Upper lobe of left lung (tissue), 6 donors: ENCODE measurements at regions not wholly inside any gene's neighbourhood (a gene's known extent, or its start where the extent isn't known, plus 50 kb on each side); places are given as distances from the start of the nearest gene placed in this dataset.

Experiments used
- ATAC-seq, 2 donors: fragments of 200-7000 bp; cut with Tn5 transposase; one replicate each; pipeline ENCODE4 v1.9.1; 2022; ENCODE audit warnings: mild to moderate bottlenecking in 2 of 2, moderate library complexity in 2 of 2; ENCODE audit not compliant: low FRiP score in 2 of 2
- DNase-seq, 2 donors: peaks; one replicate each; pipeline ENCODE4 v3.0.0-alpha.2; 2019 to 2020
- H3K27ac ChIP-seq, 4 donors: fragments of 200-600 bp; sonication (generic); one replicate each; pipeline ENCODE4 v1.5.1; 2016 to 2019
- H3K27me3 ChIP-seq, 4 donors: fragments of 200-600 bp; sonication (generic); one replicate each; pipeline ENCODE4 v1.5.1; 2017 to 2019
- H3K36me3 ChIP-seq, 4 donors: fragments of 200-600 bp; sonication (generic); one replicate each; pipeline ENCODE4 v1.5.1; 2016 to 2019
- H3K4me1 ChIP-seq, 4 donors: fragments of 200-600 bp; sonication (generic); one replicate each; pipeline ENCODE4 v1.5.1; 2018 to 2019
- H3K4me3 ChIP-seq, 4 donors: fragments of 200-600 bp; sonication (generic); one replicate each; pipeline ENCODE4 v1.5.1; 2017 to 2019; ENCODE audit warnings: mild to moderate bottlenecking in 2 of 4, moderate library complexity in 1 of 4
- H3K9me3 ChIP-seq, 4 donors: fragments of 200-600 bp; sonication (generic); one replicate each; pipeline ENCODE4 v1.5.1; 2018 to 2019
- CTCF ChIP-seq, 6 experiments: fragments of 450-650 bp in 4 of 6; fragments of 200-600 bp in 2 of 6; sonication (generic) in 2 of 6; IDR thresholded peaks; one replicate each; pipeline ENCODE4 v1.5.1; 2016 to 2019; ENCODE audit warnings: antibody characterized with exemption in 6 of 6
- EP300 ChIP-seq, 4 donors: sonication (generic); formaldehyde crosslinking; IDR thresholded peaks; one replicate each; pipeline ENCODE4 v1.5.1; 2017; ENCODE audit warnings: antibody characterized with exemption in 4 of 4, control low read depth in 2 of 4
- POLR2A ChIP-seq, 4 donors: fragments of 450-650 bp; IDR thresholded peaks; one replicate each; pipeline ENCODE4 v1.5.1; 2016 to 2017; ENCODE audit warnings: antibody characterized with exemption in 4 of 4, mild to moderate bottlenecking in 2 of 4
- POLR2AphosphoS5 ChIP-seq, 2 donors: sonication (generic); formaldehyde crosslinking; IDR thresholded peaks; one replicate each; pipeline ENCODE4 v1.5.1; 2017; ENCODE audit warnings: antibody characterized with exemption in 2 of 2
- WGBS, 2 donors: methylation state at CpG; one replicate each; pipeline ENCODE4 v1.1.5; 2017 to 2018; 5-methylcytosine and 5-hydroxymethylcytosine counted together
- donor health status: DM: no; HTN: no; CAD: no; lungs with moderate emphysema.
- donor health status: DM: no; HTN: yes; CAD: no; lungs with severe emphysema.

GRCh38 chr13:73286177-73286576 is 227.4 kb downstream of the KLF5 start:
- TF ChIP-seq EP300 (IDR thresholded peaks at IDR 0.05) (no peak), POLR2A (IDR thresholded peaks at IDR 0.05) (no peak), CTCF (IDR thresholded peaks at IDR 0.05) (no peak), POLR2AphosphoS5 (IDR thresholded peaks at IDR 0.05) (no peak)
- no peaks in the 10 kb centered on the region for H3K9me3 ChIP-seq
- no peak overlapping the region for H3K4me3 ChIP-seq
- H3K4me1 ChIP-seq, result no peaks in the 10 kb centered on the region
- 88 to 89% methylated on average over 5 of the region's 5 CpGs for WGBS, 2 donors
- H3K27ac ChIP-seq, result no peak overlapping the region
- H3K27me3 ChIP-seq, result no peaks in the 10 kb centered on the region
- ATAC-seq (no peak), DNase-seq (no peak)
- no peaks in the 10 kb centered on the region for H3K36me3 ChIP-seq

GRCh38 chr13:73284081-73284874 is 225.5 kb downstream of the KLF5 start:
- H3K36me3 ChIP-seq, result no peaks in the 10 kb centered on the region
- no peak overlapping the region for H3K4me3 ChIP-seq
- WGBS, 2 donors, result 73 to 78% methylated on average over 6 of the region's 6 CpGs
- H3K9me3 ChIP-seq, result no peaks in the 10 kb centered on the region
- no peak for TF ChIP-seq CTCF (IDR thresholded peaks at IDR 0.05)
- ATAC-seq (no peak), DNase-seq (no peak)
- H3K4me1 ChIP-seq, result no peaks in the 10 kb centered on the region
- H3K27ac ChIP-seq, result no peak overlapping the region
- no peaks in the 10 kb centered on the region for H3K27me3 ChIP-seq

GRCh38 chr13:73283636-73284035 is 224.8 kb downstream of the KLF5 start:
- WGBS, 2 donors, result 84 to 90% methylated on average over 6 of the region's 6 CpGs

GRCh38 chr13:73281746-73282145 is 222.9 kb downstream of the KLF5 start:
- no peaks in the 10 kb centered on the region for H3K27me3 ChIP-seq
- no peak overlapping the region for H3K27ac ChIP-seq
- no peaks in the 10 kb centered on the region for H3K36me3 ChIP-seq
- WGBS, 2 donors, result 76 to 85% methylated on average over 2 of the region's 2 CpGs
- no peaks in the 10 kb centered on the region for H3K4me1 ChIP-seq
- H3K4me3 ChIP-seq, result no peak overlapping the region
- TF ChIP-seq CTCF (IDR thresholded peaks at IDR 0.05) (no peak), POLR2AphosphoS5 (IDR thresholded peaks at IDR 0.05) (no peak), EP300 (IDR thresholded peaks at IDR 0.05) (no peak), POLR2A (IDR thresholded peaks at IDR 0.05) (no peak)
- no peak for ATAC-seq
- DNase-seq, result no peak
- H3K9me3 ChIP-seq, result no peaks in the 10 kb centered on the region

More at GRCh38 chr13:73283636-73284035, 224.8 kb downstream of the KLF5 start:
- Histone ChIP-seq H3K27me3 (no peaks in the 10 kb centered on the region), H3K4me1 (no peaks in the 10 kb centered on the region), H3K36me3 (no peaks in the 10 kb centered on the region), H3K4me3 (no peak overlapping the region), H3K9me3 (no peaks in the 10 kb centered on the region), H3K27ac (no peak overlapping the region)
- ATAC-seq (no peak), DNase-seq (no peak)
- TF ChIP-seq CTCF (IDR thresholded peaks at IDR 0.05) (no peak), POLR2AphosphoS5 (IDR thresholded peaks at IDR 0.05) (no peak), EP300 (IDR thresholded peaks at IDR 0.05) (no peak), POLR2A (IDR thresholded peaks at IDR 0.05) (no peak)

- no peak for TF ChIP-seq CTCF (IDR thresholded peaks at IDR 0.05)
- no peak for TF ChIP-seq POLR2AphosphoS5 (IDR thresholded peaks at IDR 0.05)
- no peak for TF ChIP-seq POLR2A (IDR thresholded peaks at IDR 0.05)
- no peak for TF ChIP-seq EP300 (IDR thresholded peaks at IDR 0.05)
- no peak for ATAC-seq
- 66 to 75% methylated on average over 1 of the region's 1 CpG for WGBS, 2 donors
Observed at GRCh38 chr13:73278186-73278585, 219.4 kb downstream of the KLF5 start.

More at GRCh38 chr13:73278186-73278585, 219.4 kb downstream of the KLF5 start:
- Histone ChIP-seq H3K4me1 (no peaks in the 10 kb centered on the region), H3K27me3 (no peaks in the 10 kb centered on the region), H3K9me3 (no peaks in the 10 kb centered on the region), H3K27ac (no peak overlapping the region), H3K36me3 (no peaks in the 10 kb centered on the region), H3K4me3 (no peak overlapping the region)
- DNase-seq, result no peak
